ENCODE measurements at regions not wholly inside any gene's neighbourhood (a gene's known extent, or its start where the extent isn't known, plus 50 kb on each side); places are given as distances from the start of the nearest gene placed in this dataset.
A peak's percentile ranks its signal among the peaks of the same experiment; 100 is the strongest.

DNA sequence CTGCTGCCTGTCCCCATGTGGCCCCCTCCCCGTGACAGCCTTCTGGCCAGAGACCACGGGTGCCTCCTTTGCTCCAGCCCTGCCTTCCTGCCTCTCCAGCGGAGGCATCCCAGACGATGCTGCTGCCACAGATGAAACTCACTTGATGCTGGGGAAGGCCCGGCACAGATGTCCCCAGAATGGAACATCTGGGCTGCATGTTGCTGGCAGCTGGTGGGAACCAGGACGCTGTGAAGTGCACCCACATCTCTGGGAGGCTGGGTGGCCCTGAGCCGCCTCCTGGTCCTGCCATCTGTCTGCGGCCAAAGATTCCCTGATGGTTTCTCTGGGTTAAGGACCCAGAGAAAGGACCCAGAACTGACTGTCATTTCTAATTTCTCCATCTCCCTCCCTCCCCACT, 51.9 kb upstream of the PTPRS start:
- no peak for DNase-seq

DNA sequence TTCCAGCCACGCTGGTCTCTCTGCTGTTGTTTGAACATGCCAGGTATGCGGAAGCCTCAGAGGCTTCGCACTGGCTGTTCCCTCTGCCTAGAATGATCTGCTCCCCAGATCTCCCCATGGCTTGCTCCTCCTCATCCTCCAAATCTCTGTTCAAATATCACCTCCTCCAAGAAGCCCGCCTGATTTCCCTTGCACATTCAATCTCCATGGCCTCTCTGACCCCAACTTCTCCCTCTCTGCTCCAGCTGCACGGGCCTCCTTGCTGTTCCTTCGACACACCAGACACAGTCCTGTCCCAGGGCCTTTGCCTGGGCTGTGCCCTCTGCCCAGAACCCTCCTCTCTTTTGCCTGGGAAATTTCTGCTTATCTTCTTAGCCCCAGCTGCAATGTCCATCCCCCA, 52.5 kb upstream of the PTPRS start:
- no peak for DNase-seq

DNA sequence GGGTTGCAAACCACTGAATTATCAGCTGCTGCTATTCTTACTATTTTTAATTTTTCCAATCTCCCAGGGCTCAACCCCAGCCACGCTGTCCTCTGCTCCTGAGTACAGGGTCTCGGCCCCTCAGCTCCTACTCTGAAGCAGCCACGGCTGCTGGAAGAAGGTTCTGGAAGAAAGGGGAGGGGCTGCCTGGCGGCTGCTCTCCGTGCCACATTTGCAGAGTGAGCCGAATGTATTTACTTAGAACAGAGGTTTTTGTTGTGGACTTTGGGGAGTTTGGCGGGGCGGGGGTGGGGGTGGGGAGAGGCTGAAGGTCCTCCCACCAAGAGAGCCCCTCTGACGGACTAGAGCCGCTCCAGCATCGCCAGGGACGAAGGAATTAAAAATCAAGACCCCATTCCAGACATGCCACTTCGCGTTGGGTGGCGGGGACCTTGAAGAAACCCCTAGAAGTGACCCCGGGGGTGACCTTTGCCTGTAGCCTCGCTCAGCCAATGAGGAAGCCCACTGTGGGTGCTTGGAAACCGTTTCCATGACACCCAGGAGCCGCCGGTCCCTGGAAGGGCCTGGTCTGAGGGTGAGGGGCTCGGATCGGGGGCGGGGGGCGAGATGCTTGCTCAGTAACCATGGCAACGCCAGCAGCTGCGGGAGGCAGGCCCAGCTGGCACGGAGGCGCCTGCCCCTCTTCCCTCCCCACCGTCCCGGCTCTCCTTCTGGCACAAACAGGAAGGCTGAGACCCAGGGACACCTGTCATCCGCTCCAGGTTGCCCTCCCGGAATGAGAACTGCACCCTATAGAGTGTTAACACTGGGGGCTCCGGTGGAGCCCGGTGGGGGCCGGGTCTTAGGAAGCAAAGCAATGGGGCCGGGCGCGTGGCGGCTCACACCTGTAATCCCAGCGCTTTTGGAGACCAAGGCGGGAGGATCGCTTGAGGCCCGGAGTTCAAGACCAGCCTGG, 54.2 kb upstream of the PTPRS start:
- no peak for DNase-seq

DNA sequence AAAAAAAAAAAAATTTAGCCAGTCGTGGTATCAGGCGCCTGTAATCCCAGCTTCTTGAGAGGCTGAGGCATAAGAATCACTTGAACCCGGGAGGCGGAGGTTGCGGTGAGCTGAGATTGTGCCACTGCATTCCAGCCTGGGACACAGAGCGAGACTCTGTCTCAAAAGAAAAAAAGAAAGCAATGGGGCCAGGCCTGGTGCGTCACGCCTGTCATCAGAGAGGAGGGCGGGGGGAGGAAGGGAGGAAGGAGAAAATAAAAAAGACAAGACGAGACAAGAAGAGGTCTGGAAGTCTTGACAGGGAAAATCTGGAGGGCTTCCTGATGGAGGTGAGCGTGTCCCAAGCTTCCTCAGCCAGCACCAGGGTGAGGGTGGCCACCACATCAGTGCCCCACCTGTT, 54.9 kb upstream of the PTPRS start:
- no peak for DNase-seq

DNA sequence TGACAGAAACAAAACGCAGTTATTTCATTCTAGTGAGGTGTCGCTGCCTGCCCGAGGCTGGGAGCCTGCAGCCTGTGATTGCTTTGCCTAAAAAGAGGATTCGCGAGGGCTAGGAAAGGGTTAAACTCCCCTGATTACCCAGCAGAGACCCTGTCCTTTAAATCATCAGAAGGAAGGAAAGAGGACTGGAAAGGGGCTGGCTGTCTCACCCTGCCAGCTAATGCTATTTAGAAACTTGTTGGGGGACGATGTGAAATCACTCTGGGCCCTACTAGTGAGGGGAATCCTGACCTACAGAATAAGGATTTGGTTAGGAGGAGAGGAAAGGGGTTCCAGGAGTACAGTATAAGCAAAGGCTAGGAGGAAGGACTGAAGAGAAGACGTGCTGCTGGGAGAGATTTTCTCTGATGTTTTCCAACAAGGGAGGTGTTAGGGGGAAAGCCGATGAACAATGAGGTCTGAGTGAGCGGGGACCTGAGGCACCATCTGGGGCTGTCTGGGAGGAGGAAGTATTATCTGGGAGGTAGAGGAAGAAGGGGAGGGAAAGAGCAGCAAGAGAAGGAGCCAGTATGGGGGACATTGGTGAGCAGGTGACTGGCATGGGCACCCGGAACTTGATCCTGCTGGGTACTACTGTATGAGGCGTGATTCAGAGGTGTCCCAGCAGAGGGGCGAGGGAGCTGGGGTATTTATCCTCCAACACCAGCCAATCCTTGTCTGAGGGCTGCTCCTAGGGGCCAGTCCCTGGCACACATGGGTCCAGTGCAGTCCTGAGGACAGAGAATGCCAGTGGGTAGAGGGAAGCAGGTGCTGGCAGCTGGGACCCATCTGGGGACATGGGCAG, 55.7 kb upstream of the PTPRS start:
- DNase-seq: no peak

DNA sequence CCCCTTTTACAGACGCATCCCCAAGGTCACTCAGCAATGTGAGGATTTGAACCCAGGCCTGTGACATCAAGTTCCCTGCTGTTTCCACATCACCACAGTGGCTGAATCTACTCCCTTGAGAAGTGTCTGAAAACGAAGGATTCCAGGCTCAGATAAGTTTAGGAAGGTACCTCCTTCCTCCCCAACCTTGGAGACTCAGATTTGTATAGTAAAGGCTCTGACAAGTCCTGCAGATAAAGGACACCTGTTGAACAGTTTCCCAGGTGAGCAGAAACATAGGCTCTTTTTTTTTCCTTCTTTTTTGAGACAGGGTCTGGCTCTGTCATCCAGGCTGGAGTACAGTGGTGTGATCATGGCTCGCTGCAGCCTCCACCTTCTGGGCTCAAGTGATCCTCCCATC, 56.4 kb upstream of the PTPRS start:
- DNase-seq: no peak

DNA sequence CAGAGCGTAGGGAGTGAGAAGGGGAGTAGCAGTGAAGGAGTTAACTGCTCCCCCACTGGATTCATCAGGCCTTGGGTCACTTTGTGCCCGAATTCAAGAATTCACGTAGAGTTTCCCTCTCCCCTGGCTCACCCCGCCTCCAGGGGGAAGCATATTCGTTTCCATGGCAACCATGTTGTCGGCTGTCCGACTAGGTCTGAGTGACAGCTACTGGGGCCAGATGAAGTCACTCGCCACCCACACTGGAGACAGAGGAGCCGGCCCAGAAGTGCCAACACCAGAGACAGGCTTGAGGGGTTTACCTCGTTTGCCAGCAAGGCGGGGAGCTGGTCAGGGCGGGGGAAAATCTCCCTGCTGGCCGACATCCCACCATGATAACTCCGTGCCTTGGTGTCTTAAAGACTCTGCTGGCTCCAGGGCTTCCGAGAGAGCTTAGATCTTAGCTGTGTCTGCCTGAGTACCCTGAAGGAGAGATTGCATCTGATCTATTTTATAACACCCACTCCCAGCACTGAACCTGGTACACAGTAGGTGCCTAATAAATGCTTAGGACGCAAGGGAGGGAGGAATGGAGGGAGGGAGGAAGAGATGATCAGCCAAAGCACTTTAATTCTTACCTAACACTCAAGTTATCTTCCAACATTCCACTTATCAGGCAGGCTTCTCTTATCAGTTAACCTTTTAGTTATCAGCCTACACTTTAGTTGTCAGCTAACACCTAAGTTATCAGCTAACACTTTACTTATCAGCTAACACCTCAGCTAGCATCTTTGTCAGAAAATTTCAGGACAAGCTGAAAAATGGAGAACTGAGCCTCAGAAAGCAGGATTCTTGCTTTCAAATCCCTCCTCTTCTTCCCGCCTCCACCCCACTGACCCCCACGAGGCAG, 57.2 kb upstream of the ZNRF4 start:
- DNase-seq: no peak

DNA sequence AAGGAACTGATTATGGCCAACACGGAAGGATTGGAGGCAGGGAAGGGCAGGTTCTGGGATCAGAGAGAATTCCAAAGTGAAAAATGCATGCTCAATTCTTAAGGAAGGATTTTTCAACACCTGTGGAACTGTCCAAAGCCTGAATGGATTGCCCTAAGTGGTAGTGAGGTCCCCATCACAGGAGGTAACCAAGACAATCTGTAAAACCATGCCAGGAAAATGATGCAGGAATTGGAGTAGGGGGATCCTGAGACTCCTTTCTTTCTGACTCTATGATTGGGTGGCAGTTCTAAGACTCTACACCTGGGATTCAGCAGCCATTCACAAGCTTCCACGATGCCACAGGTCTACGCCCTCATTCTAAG, 56.5 kb upstream of the ZNRF4 start:
- no peak for DNase-seq

DNA sequence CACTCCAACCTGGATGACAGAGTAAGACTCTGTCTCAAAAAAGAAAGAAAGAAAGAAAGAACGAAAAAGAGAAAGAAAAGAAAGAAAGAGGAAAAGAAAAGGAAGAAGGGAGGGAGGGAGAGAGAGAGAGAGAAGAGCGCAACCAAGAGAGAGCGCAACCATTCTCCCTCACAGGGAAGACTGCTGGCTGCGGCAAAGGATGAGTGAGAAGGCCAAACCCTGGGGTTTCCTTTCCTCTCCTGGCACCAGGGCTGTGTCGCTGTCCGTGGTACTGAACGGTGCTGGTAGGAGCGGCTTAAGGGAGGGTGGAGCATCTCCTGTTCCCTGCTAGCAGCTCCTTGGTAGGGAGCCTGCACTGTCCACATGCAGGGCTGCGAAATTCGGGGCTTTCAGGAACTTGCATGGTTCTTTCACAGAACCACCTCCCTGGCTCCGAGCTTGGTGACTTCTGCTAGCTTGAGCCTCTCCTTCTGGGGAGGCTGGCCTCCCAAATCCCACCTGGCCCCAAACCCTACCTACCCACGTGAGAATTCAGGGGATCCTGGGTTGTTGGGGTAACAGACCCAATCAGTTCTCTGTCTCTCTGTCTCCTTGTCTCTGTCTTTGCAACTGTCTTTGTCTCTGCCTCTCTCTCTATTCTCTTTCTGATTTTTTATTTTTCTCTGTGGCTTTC, 51.1 kb upstream of the ZNRF4 start:
- peak in 4 of 5 experiments; percentile 22 to 54 (median 30) for DNase-seq

All from T-helper 2 cell (primary cell).